ENCODE measurements at regions not wholly inside any gene's neighbourhood (a gene's known extent, or its start where the extent isn't known, plus 50 kb on each side); places are given as distances from the start of the nearest gene placed in this dataset.
"Not testable (repeated sequence)": the region's sequence is repeated elsewhere in the genome, so short reads cannot be mapped to it uniquely, and the experiment has no call there.

DNA sequence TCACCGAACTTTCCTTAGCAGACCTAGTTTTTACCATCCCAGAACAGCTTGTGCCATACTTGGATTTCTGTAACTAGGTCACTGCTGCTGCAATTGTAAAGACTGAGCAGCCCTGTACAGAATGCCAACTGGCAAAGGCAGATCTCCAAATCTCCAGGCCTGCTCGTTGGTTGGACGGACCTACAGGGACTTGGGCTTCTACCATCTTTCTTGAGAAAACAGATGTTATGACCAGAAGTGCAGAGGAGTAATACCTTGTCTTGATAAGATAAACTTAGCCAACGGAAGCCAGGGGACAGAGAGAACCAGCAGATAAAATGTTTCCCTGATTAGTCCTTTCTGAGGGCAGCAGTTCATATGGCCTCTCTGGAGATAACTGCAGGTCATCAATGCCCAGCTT, 304.1 kb downstream of the RFPL4B start:
- no peak for DNase-seq (ENCODE audit: low read depth)

DNA sequence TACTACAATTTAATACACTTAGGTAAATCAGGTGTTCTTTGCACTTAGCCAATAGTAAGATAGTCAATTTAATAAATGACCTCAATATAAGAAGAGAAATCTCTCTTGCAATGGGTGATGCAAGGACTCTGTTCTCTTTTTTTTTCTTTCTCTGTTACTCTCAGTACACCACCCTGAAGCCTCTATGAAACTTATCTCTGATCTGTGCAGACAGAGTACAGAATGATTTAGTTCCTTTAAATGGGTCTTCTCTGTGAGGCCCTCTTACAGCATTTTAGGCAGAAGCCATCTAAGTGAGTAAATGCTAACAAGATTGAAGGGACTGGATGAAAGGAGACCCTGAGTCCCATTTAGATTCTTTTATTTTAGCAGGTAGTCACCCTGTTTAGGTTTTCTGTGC, 312.8 kb downstream of the RFPL4B start:
- DNase-seq (ENCODE audit: low read depth), result no peak

DNA sequence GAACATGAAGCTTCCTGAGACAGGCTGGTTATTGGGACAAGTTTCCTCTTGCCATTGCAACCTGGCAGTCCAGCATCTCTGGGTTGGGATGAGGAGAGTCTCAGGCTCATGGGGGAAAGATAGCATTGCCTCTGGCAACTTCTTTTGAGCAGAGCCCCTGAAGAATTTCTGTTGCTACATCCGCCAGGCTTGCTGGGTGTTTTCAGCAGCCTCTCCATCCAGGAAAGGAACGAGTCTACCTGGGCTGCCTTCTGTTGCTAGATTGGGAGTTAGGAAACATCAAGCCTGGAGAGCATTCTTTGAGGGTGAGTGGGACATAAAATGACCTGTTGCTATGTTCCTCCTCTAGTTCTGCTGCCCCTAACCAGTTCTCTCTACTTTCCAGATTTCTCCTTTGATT, 313.5 kb downstream of the RFPL4B start:
- no peak for DNase-seq (ENCODE audit: low read depth)

DNA sequence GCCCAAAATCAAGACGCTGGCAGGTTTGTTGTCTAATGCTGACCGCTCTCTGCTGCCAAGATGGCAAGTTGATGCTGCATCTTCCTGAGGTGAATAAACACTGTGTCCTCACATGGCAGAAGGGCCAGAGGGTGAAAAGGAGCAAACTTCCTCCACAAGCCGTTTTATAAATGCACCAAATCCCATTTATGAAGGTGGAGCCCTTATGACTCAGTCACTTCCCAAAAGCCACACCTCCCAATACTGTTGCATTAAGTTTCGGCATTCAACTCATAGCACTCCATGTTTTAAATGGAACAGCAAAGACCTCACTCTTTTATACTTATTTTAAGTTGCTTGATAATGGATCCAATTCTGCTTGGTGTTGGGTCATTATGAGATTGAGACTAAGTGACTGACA, 316.6 kb downstream of the RFPL4B start:
- DNase-seq (ENCODE audit: low read depth), result no peak

DNA sequence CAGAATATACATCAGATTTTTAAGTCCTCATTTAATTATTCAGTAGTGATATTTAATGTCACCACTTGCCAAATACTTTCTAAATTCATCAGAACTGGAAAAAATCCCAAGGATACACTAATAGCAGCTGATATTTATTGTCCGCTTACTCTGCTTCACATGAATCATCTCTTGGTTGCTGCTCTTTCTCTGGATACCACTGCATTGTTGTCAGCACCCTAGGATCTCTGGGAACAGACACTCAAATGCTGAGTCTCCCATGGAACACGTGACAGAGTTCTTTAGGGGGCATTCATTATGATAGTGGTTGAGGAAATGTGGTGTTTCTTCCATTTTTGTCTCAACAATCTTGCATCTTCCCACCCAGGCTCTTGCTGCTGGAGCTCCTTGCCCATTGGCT, 318.0 kb downstream of the RFPL4B start:
- DNase-seq (ENCODE audit: low read depth), result no peak

DNA sequence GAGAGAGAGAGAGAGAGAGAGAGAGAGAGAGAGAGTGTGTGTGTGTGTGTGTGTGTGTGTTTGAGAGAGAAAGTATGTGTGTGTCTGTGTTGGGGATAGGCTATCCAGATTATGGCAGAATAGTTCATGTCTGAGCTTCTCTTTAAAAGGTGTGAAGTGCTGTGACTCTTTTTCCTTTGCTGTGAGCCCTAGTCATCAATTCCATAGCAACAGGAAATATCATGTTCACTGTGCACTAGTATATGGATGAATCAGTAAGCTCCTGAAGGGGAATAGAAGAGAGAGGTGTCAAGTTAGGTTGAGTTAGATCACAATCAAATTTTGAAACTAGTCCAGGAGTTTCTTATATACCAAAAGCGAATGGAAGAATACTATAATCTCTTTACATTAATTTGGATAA, 318.7 kb downstream of the RFPL4B start:
- DNase-seq (ENCODE audit: low read depth), result no peak

DNA sequence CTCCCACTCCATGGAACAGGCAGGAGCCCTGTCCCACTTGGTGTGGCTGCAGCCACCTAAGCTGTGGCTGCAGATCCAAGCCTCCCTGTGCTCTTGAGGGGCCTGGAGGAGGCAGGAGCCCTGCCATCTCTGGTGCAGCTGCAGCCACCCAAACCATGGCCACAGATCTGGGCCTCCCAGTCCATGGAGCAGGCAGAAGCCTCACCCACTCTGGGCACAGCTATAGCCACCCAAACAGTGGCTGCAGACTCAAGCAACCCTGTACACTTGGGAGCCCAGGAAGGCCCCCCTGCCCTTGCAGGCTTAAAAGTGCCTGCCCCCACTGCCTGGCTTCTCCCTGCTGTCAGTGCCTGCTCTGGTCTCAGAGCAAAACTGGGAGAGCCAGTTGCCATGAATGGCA, 320.3 kb downstream of the RFPL4B start:
- DNase-seq (ENCODE audit: low read depth), result no peak

DNA sequence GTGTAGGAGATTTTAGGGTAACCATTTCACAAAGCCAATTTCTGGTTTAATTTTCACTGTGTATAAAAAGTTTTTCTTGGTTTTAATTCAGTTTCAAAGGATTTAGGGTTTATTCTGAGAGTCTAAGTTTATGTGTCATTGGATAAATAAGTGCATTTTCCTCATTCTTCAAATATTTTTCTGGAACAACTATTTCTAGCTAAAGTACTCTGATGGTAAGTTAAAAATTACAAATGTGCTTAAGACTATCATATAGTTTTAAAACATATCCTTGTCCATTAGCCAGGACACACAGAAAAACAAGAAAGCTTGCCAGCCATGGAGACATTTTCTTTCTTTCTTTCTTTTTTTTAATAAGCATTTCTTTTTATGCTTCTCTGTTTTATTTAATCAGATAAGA, 333.0 kb downstream of the RFPL4B start:
- no peak for DNase-seq (ENCODE audit: low read depth)

DNA sequence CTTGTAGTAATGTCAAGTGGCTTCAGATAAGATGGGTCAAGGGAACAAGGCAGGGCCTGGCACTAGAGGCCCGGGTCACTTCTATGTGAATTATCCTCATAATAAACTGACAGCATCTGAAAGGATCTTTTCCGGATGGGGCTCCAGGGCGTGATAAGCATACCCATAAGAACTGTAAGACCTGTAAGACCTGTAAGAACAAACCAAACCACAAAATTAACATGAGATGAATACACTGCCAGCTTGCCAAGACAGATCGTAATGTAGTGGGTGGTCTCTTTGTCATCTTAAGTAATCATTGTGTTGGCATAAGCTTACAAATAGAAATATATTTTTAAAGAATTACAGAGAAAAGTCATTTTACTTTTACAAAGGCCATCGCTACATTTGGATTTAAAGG, 334.9 kb downstream of the RFPL4B start:
- no peak for DNase-seq (ENCODE audit: low read depth)

DNA sequence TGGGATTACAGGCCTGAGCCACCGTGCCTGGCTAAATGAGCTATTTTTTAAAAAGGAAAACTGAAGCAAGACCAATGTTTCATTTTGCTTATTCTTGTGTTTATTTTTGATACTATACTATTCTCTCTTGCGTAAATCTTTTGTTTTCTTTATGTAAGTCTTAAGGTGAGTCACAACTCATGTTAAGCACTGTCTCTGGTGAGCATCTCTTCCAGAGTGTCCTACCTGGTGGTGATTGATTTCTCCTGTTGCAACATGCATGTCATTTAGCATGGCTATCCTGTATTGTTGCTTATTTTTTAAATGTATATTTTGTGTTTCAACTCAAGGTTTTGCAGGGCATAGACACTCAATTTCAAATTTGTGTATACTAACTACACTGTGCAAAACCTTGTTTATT, 336.0 kb downstream of the RFPL4B start:
- DNase-seq (ENCODE audit: low read depth), result no peak

DNA sequence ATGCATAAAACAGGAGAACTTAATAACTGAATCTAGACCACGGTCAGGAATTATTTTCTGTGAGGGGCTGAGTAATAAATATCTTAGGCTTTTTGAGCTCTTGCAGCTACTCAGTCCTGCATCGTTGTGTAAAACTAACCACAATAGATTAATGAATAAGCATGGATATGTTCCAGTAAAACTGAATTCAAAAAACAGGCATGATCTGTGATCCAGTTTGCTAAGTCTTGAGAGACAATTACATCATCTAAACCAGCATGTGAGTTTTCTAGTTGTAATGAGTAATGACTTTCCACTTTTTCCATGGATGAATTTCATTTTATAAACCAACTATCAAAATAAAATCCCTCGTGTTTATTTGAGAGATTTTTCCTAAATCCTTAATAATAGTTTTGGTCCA, 336.8 kb downstream of the RFPL4B start:
- DNase-seq (ENCODE audit: low read depth), result peak; percentile 79

DNA sequence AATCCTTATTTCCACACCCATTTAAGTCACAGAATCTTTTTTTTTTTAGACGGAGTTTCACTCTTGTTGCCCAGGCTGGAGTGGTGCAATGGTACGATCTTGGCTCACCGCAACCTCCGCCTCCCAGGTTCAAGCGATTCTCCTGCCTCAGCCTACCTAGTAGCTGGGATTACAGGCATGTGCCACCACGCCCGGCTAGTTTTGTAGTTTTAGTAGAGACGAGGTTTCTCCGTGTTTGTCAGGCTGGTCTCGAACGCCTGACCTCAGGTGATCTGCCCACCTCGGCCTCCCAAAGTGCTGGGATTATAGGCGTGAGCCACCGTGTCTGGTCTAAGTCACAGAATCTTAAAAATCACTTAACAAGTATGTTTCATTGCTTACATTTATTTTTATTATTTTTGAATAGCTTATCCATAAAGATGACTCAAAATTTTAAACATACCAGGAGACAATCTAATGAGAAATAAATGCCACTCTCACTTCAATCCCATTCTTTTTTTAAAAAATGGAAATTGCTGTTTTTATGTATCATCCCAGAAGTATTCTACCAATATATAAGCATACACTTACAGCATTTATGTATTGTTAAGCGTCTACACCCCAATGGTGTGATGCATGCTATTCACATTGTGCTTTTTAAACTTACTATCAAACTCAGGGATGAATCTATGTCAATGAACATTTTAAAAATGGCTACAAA, 338.5 kb downstream of the RFPL4B start:
- DNase-seq (ENCODE audit: low read depth), result not testable (repeated sequence)

DNA sequence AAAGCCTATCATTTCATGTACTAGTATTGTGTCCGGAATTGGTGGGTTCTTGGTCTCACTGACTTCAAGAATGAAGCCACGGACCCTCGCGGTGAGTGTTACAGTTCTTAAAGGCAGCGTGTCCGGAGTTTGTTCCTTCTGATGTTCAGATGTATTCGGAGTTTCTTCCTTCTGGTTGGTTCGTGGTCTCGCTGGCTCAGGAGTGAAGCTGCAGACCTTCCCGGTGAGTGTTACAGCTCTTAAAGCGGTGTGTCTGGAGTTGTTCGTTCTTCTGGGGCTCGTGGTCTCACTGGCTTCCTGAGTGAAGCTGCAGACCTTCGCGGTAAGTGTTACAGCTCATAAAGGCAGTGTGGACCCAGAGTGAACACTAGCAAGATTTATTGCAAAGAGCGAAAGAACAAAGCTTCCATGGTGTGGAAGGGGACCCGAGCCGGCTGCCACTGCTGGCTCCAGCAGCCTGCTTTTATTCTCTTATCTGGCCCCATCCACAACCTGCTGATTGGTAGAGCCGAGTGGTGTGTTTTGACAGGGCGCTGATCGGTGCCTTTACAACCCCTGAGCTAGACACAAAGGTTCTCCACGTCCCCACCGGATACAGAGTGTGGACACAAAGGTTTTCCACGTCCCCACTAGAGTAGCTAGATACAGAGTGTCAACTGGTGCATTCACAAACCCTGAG, 341.5 kb downstream of the RFPL4B start:
- not testable (repeated sequence) for DNase-seq (ENCODE audit: low read depth)

DNA sequence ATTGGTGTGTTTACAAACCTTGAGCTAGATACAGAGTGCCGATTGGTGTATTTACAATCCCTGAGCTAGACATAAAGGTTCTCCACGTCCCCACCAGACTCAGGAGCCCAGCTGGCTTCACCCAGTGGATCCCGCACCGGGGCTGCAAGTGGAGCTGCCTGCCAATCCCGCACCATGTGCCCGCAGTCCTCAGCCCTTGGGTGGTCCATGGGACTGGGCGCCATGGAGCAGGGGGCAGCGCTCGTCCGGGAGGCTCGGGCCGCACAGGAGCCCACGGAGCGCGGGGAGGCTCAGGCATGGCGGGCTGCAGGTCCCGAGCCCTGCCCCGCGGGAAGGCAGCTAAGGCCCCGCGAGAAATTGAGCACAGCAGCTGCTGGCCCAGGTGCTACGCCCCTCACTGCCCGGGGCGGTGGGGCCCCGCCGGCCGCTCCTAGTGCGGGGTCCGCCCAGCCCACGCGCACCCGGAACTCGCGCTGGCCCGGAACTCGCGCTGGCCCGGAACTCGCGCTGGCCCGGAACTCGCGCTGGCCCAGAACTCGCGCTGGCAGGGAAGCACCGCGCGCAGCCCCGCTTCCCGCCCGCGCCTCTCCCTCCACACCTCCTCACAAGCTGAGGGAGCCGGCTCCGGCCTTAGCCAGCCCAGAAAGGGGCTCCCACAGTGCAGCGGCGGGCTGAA, 342.2 kb downstream of the RFPL4B start:
- DNase-seq (ENCODE audit: low read depth), result not testable (repeated sequence)

DNA sequence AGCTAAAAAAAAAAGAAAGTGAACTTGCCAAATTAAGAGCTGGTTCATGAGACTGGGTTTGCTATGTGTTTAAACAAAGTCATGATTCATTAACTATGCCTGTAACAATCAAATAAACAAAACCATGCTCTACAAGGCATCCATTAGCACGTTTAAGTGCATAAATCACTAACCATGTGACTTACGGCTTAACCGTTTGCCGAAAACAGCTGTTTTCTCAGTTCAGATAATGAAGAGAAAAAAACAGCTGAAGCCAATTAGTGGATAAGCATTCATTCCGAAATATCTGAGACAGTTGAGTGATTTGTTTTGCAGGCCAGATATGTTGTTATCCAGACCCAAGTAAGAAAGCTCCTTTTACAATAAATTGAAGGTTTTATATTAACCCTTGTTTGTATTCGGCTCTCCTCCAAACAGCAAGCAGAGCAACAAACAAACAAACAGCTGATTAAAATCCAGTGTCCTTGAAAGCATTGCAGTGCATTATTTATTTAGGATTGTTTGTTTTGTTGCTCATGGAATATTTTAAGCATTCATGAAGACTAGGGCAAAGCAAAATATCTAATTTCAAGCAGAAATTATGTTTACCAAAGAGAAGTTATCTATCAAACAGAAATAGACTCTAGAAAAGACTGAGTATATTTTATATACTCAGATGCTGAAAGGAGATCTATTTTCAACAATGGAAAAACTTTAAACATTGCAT, 343.5 kb downstream of the RFPL4B start:
- DNase-seq (ENCODE audit: low read depth), result peak; percentile 57

DNA sequence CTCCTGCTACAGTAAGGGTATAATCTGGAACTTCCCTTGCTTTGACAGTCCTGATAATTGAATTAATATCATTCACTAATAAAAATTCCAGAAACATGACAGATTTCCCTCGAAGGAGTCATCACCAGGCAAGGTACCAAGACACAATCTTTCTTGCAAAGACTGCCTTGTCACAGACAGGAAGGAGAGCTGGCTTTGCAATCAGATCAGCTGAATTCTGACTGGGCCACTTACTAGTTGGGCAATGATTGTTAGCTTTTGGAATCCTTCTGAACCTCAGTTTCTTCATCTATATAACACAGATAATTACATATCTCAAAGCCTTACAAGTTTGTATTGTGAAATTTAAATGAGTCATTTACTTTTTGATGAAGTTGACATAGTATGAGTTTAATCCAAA, 344.2 kb downstream of the RFPL4B start:
- peak; percentile 88 for DNase-seq (ENCODE audit: low read depth)

DNA sequence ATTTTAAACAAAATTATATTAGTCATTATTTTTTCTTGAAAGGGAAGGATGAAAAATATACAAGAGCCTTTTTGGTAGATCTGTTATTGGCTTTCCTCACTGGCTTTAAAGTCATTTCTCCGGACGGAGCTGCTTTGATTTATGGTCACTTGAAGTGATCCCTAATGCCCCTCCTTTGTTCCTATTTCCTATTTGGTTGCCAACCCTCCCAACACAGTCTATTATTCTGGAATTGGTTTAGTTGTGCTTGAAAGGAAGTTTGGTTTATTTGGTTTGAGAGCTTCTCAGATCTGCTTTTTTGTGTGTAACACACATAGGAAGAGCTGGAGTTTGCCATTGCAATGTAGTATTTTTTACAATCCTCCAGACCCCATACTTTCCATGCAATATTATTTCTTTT, 347.9 kb downstream of the RFPL4B start:
- no peak for DNase-seq (ENCODE audit: low read depth)

DNA sequence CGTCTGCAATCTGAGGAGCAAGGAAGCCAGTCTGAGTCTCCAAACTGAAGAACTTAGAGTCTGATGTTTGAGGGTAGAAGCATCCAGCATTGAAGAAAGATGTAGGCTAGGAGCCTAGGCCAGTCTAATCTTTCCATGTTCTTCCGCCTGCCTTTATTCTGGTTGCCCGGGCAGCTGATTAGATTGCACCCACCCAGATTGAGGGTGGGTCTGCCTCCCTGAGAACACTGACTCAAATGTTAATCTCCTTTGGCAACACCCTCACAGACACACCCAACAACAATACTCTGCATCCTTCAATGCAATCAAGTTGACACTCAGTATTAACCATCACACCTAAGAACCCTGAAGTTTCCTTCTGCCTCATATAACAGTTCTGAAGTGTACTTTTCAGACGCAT, 350.1 kb downstream of the RFPL4B start:
- no peak for DNase-seq (ENCODE audit: low read depth)

DNA sequence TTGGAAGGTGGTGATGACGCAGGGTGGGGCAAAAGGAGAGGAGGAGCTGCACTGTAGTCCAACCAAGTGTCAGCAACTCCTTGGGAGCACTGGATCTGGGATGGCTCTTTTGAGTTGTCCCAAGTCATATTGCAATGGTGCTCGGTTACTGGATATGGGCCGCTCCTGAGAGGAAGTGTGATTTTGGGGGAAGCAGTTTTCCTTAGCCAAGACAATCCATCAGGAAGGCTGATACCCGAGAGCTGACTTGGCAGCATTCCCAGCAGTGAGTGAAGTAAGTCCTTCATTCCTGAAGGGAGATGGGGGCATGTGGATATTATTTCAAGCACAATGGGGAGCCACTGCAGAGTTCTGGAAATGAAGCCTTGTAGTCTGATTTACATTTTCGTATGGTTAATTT, 354.1 kb downstream of the RFPL4B start:
- no peak for DNase-seq (ENCODE audit: low read depth)

DNA sequence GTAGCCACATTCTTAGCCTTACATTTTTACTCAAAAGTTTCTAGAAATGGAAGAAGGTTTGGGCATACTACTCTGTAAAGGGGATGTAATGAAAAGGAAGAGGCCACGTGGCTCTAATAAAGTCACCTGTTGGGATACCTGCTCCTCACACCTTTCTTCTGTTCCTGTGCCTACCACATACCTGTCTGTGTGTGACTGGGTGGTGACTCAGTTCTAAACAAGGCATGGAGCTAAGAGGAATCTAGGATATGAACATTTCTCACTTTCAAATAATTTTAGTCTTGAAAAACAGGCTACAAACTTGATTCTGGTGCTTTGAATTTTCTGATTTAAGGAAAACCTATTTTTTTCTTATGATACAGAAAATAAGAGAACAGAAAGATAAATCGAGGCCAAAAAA, 363.6 kb downstream of the RFPL4B start:
- no peak for DNase-seq (ENCODE audit: low read depth)

DNA sequence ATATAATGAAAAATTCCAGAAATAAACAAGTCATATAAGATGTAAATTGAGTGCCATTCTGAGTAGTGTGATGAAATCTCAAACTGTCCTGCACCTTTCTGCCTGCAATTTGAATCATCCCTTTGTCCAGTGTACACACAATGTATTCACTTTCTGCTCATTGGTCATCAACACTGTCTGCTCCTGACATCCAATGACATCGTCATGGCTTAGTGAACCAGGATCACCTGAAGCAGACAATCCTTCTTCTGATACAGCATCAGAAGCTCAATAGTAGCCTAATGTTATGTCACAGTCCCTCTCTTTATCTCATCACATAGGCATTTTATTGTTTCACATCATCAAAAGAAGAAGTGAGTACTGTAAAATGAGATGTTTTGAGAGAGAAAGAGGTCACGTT, 366.3 kb downstream of the RFPL4B start:
- DNase-seq (ENCODE audit: low read depth), result no peak

DNA sequence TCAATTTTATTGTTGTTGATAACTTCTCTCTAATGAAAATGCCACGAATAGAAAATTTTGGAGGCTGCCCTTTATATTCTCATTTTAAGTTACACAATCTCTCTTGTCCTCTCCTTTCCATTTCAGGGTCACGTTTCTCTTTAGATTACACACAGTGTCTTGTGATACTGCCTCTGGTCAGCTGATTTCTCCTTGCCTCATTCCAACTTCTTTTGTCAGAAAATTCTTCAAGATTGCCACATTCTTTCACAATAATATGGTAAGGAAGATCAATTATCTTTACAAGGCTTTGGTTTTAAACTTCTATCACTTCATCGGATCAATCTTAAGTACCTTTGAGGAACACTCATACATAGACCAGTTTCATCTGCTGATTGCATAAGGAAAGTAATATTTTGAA, 370.3 kb downstream of the RFPL4B start:
- no peak for DNase-seq (ENCODE audit: low read depth)

DNA sequence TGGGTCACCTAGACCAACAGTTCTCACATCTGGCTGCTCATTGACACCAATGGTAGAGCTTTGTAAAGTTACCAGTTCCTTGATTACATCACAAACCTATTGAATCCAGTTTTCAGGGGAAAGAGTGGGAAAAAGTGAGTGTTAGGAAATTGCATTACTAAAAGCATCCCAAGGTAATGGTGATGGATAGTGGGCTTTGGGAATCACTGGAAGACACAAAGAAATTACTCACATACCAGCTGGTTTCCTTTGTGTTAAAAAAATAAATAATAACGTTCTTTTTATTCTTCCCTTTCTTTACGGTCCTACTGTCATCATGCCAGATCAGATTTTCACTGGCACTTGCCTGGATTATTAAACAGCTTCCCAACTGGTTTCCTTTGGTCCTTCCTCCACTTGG, 370.7 kb downstream of the RFPL4B start:
- no peak for DNase-seq (ENCODE audit: low read depth)
